ENCODE measurements at regions not wholly inside any gene's neighbourhood (a gene's known extent, or its start where the extent isn't known, plus 50 kb on each side); places are given as distances from the start of the nearest gene placed in this dataset.
"Not testable (repeated sequence)": the region's sequence is repeated elsewhere in the genome, so short reads cannot be mapped to it uniquely, and the experiment has no call there.

DNA sequence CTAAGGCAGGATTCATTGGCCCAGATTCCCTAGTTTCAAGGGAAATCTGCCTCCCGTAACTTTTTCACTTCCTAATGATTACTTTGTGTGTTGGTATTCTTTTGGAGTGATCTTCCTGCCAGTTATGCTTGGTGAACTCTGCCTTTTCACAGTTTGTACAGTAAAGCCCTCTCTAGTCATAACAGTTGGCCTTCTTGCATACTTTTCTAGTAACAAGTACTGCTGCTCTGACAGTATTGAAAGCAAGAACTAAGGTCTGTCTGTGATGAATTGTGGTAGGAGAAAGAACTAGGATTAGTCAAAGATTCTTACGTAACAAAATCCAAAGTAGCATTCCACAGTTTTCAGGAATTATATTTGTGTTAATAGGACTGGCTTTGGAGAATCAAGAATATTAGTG, 1457.2 kb upstream of the WWC1 start:
- DNase-seq (ENCODE audit: low read depth) = no peak

- DNase-seq (ENCODE audit: low read depth) = peak; percentile 20
Observed at GRCh38 chr5:166845044-166845443, 1446.4 kb upstream of the WWC1 start.

DNA sequence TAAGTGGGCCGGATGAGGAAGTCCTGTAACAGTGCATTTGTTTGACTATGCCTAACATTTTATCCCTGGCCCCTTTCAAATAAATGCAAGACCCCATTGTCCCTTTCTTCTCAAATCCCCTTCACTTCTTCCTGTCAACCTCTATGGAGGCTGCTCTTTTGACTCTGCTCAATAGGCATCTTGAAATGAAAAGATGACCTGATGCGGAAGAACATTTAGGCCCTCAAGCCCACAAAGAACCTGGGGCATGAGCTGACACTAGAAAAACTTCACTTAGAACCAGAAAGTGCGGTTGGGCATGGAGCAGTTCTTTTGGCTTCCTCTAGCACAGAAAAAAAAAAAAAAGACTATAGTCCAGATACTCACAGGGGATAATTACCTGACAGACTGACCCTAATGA, 1434.7 kb upstream of the WWC1 start:
- no peak for DNase-seq (ENCODE audit: low read depth)

DNA sequence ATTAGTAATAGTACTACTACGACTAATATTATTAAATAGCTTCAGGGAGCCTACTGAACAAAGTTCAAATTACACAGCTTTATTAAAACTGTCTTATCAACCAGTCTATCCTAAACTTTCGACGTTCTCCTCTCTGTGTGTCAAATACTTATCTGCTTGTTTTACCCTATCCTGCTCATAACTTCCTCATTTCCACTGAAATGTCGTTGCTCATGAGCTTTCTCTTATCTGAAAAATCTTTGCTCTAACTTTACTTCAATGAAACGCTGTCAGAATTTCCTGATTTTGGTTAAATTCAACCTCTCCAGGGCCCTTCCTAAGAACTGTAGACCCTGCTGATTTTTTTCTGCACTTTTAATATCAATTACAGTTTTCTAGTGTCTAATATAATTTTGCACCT, 1431.0 kb upstream of the WWC1 start:
- DNase-seq (ENCODE audit: low read depth) = no peak

DNA sequence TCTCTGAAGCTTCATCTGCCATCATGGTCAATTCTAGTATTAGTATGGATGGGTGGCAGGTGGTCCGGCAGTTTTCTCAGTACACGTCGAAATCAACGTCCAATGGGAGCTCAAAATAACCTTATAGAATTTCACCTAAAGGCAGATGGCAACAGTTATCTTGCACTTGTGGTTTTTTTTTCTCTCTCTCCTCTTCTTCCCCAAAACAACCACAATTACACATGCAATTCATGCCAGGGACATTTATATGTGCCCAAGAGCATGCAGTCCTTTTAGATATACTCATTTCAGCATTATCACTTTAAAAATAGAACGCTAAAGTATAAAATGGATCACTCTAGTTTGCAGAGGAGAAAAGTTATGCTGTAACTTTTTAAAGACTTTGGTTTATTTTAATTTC, 1428.9 kb upstream of the WWC1 start:
- no peak for DNase-seq (ENCODE audit: low read depth)

GRCh38 chr5:166865206-166865605, 1426.2 kb upstream of the WWC1 start:
- no peak for DNase-seq (ENCODE audit: low read depth)

- no peak for DNase-seq (ENCODE audit: low read depth)
Observed at GRCh38 chr5:166880456-166880855, 1411.0 kb upstream of the WWC1 start.

- no peak for DNase-seq (ENCODE audit: low read depth)
Observed at GRCh38 chr5:166881802-166882201, 1409.6 kb upstream of the WWC1 start.

DNA sequence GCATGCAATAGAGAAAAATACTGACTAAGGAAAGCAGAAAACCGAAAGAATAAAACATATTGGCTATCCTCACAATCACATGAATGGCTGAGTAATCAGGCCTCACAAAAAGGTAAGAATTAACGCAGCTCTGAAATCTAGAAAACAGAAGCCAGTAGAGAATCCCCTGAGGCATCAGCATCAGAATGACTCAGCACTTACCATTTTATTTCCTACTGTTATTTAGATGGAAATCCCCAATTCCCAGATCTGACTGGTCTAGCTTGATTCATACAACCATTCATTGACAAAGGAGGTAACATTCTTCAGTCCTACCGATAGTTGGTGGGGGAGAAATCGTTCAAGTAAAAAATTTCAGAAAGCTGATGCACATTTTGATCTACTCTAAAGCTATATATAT, 1408.4 kb upstream of the WWC1 start:
- no peak for DNase-seq (ENCODE audit: low read depth)

GRCh38 chr5:166898166-166898565, 1393.3 kb upstream of the WWC1 start:
- DNase-seq (ENCODE audit: low read depth) = no peak

- DNase-seq (ENCODE audit: low read depth) = no peak
Observed at GRCh38 chr5:166899343-166899742, 1392.1 kb upstream of the WWC1 start.

DNA sequence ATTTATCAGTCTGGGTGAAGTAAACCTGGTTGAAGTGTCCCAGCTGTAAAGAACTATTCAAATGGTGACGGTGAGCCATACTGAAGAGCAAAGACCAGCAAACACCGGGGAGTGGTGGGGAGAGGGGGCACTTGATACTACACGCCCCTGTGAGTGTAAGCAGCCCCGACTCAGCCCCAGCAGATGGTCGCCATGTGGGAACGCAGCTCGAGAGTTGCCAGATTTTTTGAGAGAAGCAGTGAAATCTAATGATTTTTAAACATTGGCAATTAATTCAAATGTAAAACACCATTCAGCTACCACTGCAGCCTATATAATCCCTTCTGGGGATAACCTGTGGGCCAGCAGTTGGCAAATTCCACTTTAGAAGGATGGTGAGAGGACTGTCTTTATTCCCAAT, 1386.9 kb upstream of the WWC1 start:
- no peak for DNase-seq (ENCODE audit: low read depth)

GRCh38 chr5:166906991-166907713, 1384.3 kb upstream of the WWC1 start:
- no peak for DNase-seq (ENCODE audit: low read depth)

- no peak for DNase-seq (ENCODE audit: low read depth)
Observed at GRCh38 chr5:166909040-166909439, 1382.4 kb upstream of the WWC1 start.

GRCh38 chr5:166909926-166910325, 1381.5 kb upstream of the WWC1 start:
- DNase-seq (ENCODE audit: low read depth) = no peak

GRCh38 chr5:166910995-166911394, 1380.5 kb upstream of the WWC1 start:
- no peak for DNase-seq (ENCODE audit: low read depth)

DNA sequence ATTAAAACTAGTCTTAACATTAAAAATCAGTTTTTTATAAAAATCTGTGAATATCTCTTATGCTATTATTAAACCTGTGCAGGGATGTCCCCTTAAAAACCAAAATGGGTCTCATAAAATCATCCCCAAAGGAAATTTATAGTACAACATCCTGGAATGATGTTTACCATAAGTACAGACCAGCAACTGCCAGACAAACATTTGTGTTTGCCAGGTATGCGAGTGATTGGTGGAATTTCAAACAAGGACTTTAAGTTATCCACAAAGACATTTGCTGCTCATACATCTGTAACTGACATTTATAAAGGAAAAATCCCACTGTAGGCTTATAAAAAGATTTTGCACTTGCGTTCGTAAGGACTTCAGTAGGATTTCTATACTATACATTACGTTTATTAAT, 1375.4 kb upstream of the WWC1 start:
- DNase-seq (ENCODE audit: low read depth) = no peak

- no peak for DNase-seq (ENCODE audit: low read depth)
Observed at GRCh38 chr5:166926138-166926537, 1365.3 kb upstream of the WWC1 start.

- DNase-seq (ENCODE audit: low read depth) = not testable (repeated sequence)
Observed at GRCh38 chr5:166926806-166927475, 1364.5 kb upstream of the WWC1 start.

DNA sequence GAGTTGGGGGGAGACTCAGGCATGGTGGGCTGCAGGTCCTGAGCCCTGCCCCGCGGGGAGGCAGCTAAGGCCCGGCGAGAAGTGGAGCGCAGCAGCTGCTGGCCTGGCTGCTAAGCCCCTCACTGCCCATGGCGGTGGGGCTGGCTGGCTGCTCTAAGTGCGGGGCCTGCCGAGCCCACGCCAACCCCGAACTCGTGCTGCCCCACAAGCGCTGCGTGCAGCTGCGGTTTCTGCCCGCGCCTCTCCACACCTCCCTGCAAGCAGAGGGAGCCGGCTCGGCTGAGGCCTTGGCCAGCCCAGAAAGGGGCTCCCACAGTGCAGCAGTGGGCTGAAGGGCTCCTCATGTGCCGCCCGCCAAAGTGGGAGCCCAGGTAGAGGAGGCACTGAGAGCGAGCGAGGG, 1355.1 kb upstream of the WWC1 start:
- no peak for DNase-seq (ENCODE audit: low read depth)

- no peak for DNase-seq (ENCODE audit: low read depth)
Observed at GRCh38 chr5:166938071-166938470, 1353.4 kb upstream of the WWC1 start.

DNA sequence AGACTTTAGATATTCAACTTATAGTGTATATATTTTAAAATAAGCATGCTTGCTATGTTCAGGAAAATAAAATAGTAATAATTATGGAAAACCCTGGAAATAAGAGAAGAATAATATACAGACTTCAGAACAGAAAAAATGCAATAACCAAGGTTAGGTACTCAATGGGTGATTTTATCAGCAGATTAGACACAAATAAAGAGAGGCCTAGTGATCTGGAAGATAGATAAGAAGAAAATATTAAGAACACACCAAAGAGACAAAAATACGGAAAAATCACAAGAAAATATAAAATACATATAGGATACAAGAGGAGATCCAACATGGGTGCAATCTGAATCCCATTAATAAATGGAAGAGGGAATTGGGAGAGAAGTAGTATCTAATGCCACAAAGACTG, 1348.5 kb upstream of the WWC1 start:
- no peak for DNase-seq (ENCODE audit: low read depth)

DNA sequence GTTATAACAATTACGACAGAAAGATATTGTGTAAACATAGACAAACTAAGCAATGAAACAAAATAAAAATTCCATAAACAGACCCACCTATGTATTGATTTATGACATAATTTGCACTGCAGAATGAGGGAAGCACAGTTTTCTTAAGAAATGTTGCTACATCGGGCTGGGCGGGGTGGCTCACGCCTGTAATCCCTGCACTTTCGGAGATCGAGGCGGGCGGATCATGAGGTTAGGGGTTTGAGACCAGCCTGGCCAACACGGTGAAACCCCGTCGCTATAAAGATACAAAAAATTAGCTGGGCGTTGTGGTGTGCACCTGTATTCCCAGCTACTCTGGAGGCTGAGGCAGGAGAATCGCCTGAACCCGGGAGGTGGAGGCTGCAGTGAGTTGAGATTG, 1344.4 kb upstream of the WWC1 start:
- DNase-seq (ENCODE audit: low read depth) = no peak

Measured in myocyte (in vitro differentiated cells).